ENCODE measurements at regions not wholly inside any gene's neighbourhood (a gene's known extent, or its start where the extent isn't known, plus 50 kb on each side); places are given as distances from the start of the nearest gene placed in this dataset.

- Mint-ChIP-seq H3K4me3 (no peak overlapping the region), H3K27me3 (peaks cover 13% of the 10 kb centered on the region), H3K4me1 (ENCODE audit: unreplicated experiment) (peaks cover 11% of the 10 kb centered on the region), H3K36me3 (no peaks in the 10 kb centered on the region), H3K27ac (peak overlapping the region; percentile 36), H3K9me3 (no peaks in the 10 kb centered on the region)
- no peak for TF ChIP-seq CTCF (conservative IDR thresholded peaks at IDR 0.05)
- DNase-seq (ENCODE audit: extremely low spot score, unreplicated experiment) = no peak
Measured at GRCh38 chr3:197380786-197381185, 82.4 kb upstream of the DLG1 start.

GRCh38 chr3:197378985-197379718 lies 80.7 kb upstream of the DLG1 start:
- H3K27me3 Mint-ChIP-seq = peaks cover 7% of the 10 kb centered on the region
- no peaks in the 10 kb centered on the region for H3K36me3 Mint-ChIP-seq
- no peak overlapping the region for H3K4me3 Mint-ChIP-seq
- TF ChIP-seq CTCF (conservative IDR thresholded peaks at IDR 0.05) = no peak
- H3K27ac Mint-ChIP-seq = no peak overlapping the region
- DNase-seq (ENCODE audit: extremely low spot score, unreplicated experiment) = no peak
- no peaks in the 10 kb centered on the region for H3K9me3 Mint-ChIP-seq
- H3K4me1 Mint-ChIP-seq (ENCODE audit: unreplicated experiment) = peaks cover 11% of the 10 kb centered on the region

GRCh38 chr3:197376735-197377555 lies 78.5 kb upstream of the DLG1 start:
- no peak for TF ChIP-seq CTCF (conservative IDR thresholded peaks at IDR 0.05)
- no peak for DNase-seq (ENCODE audit: extremely low spot score, unreplicated experiment)
- peaks cover 7% of the 10 kb centered on the region for H3K27me3 Mint-ChIP-seq
- no peaks in the 10 kb centered on the region for H3K36me3 Mint-ChIP-seq
- H3K9me3 Mint-ChIP-seq = no peaks in the 10 kb centered on the region
- peaks cover 29% of the 10 kb centered on the region for H3K4me1 Mint-ChIP-seq (ENCODE audit: unreplicated experiment)
- no peak overlapping the region for H3K4me3 Mint-ChIP-seq
- no peak overlapping the region for H3K27ac Mint-ChIP-seq

- Mint-ChIP-seq H3K27me3 (peaks cover 6% of the 10 kb centered on the region), H3K4me1 (ENCODE audit: unreplicated experiment) (peaks cover 31% of the 10 kb centered on the region), H3K27ac (no peak overlapping the region), H3K9me3 (no peaks in the 10 kb centered on the region), H3K36me3 (no peaks in the 10 kb centered on the region), H3K4me3 (no peak overlapping the region)
- no peak for TF ChIP-seq CTCF (conservative IDR thresholded peaks at IDR 0.05)
- DNase-seq (ENCODE audit: extremely low spot score, unreplicated experiment) = no peak
Measured at GRCh38 chr3:197376020-197376419, 77.6 kb upstream of the DLG1 start.

- Mint-ChIP-seq H3K9me3 (no peaks in the 10 kb centered on the region), H3K27ac (no peak overlapping the region), H3K27me3 (peaks cover 2% of the 10 kb centered on the region), H3K4me3 (no peak overlapping the region), H3K36me3 (no peaks in the 10 kb centered on the region), H3K4me1 (ENCODE audit: unreplicated experiment) (peaks cover 33% of the 10 kb centered on the region)
- TF ChIP-seq CTCF (conservative IDR thresholded peaks at IDR 0.05) = no peak
- DNase-seq (ENCODE audit: extremely low spot score, unreplicated experiment) = no peak
Measured at GRCh38 chr3:197375001-197375441, 76.6 kb upstream of the DLG1 start.
